Endothelial cell (in vitro differentiated cells): ENCODE measurements at regions not wholly inside any gene's neighbourhood (a gene's known extent, or its start where the extent isn't known, plus 50 kb on each side); places are given as distances from the start of the nearest gene placed in this dataset.

Experiments used
- DNase-seq: peaks from one replicate; pipeline ENCODE4 v3.0.0; 2021; ENCODE audit warnings: low spot score
- H3K27ac Mint-ChIP-seq: one replicate; pipeline ENCODE4 v1.8.0; 2021; ENCODE audit warnings: mixed read lengths, inconsistent platforms; ENCODE audit not compliant: unreplicated experiment
- H3K27me3 Mint-ChIP-seq: one replicate; pipeline ENCODE4 v1.8.0; 2021; ENCODE audit warnings: mild to moderate bottlenecking, moderate library complexity, mixed read lengths, inconsistent platforms; ENCODE audit not compliant: unreplicated experiment
- H3K36me3 Mint-ChIP-seq: one replicate; pipeline ENCODE4 v1.8.0; 2021; ENCODE audit warnings: mild to moderate bottlenecking, low read depth, mixed read lengths, inconsistent platforms; ENCODE audit not compliant: unreplicated experiment
- H3K4me1 Mint-ChIP-seq: one replicate; pipeline ENCODE4 v1.8.0; 2021; ENCODE audit warnings: mild to moderate bottlenecking, mixed read lengths, inconsistent platforms; ENCODE audit not compliant: unreplicated experiment
- H3K4me3 Mint-ChIP-seq: one replicate; pipeline ENCODE4 v1.8.0; 2021; ENCODE audit warnings: mild to moderate bottlenecking, mixed read lengths, inconsistent platforms; ENCODE audit not compliant: unreplicated experiment
- H3K9me3 Mint-ChIP-seq: one replicate; pipeline ENCODE4 v1.8.0; 2021; ENCODE audit warnings: mixed read lengths, inconsistent platforms; ENCODE audit not compliant: unreplicated experiment
- CTCF ChIP-seq: fragments of 200-600 bp; sonication (generic); IDR thresholded peaks from one replicate; pipeline ENCODE4 v1.5.0; 2021; ENCODE audit warnings: antibody characterized with exemption; ENCODE audit not compliant: unreplicated experiment

- peaks cover 2% of the 10 kb centered on the region for H3K27me3 Mint-ChIP-seq
- H3K36me3 Mint-ChIP-seq = no peaks in the 10 kb centered on the region
- H3K4me3 Mint-ChIP-seq = no peak overlapping the region
- no peak for TF ChIP-seq CTCF
- no peaks in the 10 kb centered on the region for H3K9me3 Mint-ChIP-seq
- H3K4me1 Mint-ChIP-seq = no peaks in the 10 kb centered on the region
- DNase-seq = no peak
- H3K27ac Mint-ChIP-seq = no peak overlapping the region
Observed at GRCh38 chr6:71512256-71512655, 223.6 kb downstream of the OGFRL1 start.

GRCh38 chr6:71513036-71513435 lies 224.4 kb downstream of the OGFRL1 start:
- Mint-ChIP-seq H3K27me3 (peaks cover 2% of the 10 kb centered on the region), H3K9me3 (no peaks in the 10 kb centered on the region), H3K4me3 (no peak overlapping the region), H3K27ac (no peak overlapping the region), H3K4me1 (no peaks in the 10 kb centered on the region), H3K36me3 (no peaks in the 10 kb centered on the region)
- no peak for DNase-seq
- no peak for TF ChIP-seq CTCF

- Mint-ChIP-seq H3K4me1 (peaks cover 12% of the 10 kb centered on the region), H3K27ac (no peak overlapping the region), H3K27me3 (peaks cover 1% of the 10 kb centered on the region), H3K36me3 (no peaks in the 10 kb centered on the region), H3K4me3 (no peak overlapping the region), H3K9me3 (no peaks in the 10 kb centered on the region)
- DNase-seq = no peak
- no peak for TF ChIP-seq CTCF
Observed at GRCh38 chr6:71523548-71523947, 234.9 kb downstream of the OGFRL1 start.

- H3K27me3 Mint-ChIP-seq = peaks cover 1% of the 10 kb centered on the region
- H3K4me3 Mint-ChIP-seq = no peak overlapping the region
- DNase-seq = no peak
- no peaks in the 10 kb centered on the region for H3K9me3 Mint-ChIP-seq
- no peaks in the 10 kb centered on the region for H3K36me3 Mint-ChIP-seq
- no peak for TF ChIP-seq CTCF
- peaks cover 12% of the 10 kb centered on the region for H3K4me1 Mint-ChIP-seq
- H3K27ac Mint-ChIP-seq = no peak overlapping the region
Observed at GRCh38 chr6:71524201-71524600, 235.6 kb downstream of the OGFRL1 start.

- Mint-ChIP-seq H3K36me3 (no peaks in the 10 kb centered on the region), H3K4me3 (no peak overlapping the region), H3K9me3 (no peaks in the 10 kb centered on the region), H3K27ac (no peak overlapping the region), H3K27me3 (peaks cover 1% of the 10 kb centered on the region), H3K4me1 (peaks cover 10% of the 10 kb centered on the region)
- no peak for DNase-seq
- TF ChIP-seq CTCF = no peak
Observed at GRCh38 chr6:71527886-71528285, 239.3 kb downstream of the OGFRL1 start.
